ENCODE measurements at regions not wholly inside any gene's neighbourhood (a gene's known extent, or its start where the extent isn't known, plus 50 kb on each side); places are given as distances from the start of the nearest gene placed in this dataset.
"Not testable (repeated sequence)": the region's sequence is repeated elsewhere in the genome, so short reads cannot be mapped to it uniquely, and the experiment has no call there.

DNA sequence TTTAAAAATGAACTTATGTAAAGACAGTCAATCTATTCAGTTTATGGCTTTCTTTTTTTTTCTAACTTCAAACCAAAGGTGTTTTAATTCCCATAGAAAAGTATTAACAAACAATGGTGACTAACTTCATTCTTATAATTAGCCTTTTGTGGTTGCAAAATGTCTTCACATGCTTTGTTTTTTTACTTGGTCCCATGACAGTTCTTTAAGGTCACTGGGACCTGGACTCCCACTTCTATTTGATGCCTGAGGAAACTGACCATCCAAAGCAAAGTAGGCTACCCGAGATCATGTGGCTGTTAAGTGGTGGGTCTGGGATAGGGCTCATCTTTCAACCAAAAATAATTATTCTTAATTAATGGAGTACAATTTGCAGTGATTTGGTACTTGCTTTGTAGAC is 74.6 kb upstream of the CDC42EP3 start:
- TF ChIP-seq, protein P1, sequence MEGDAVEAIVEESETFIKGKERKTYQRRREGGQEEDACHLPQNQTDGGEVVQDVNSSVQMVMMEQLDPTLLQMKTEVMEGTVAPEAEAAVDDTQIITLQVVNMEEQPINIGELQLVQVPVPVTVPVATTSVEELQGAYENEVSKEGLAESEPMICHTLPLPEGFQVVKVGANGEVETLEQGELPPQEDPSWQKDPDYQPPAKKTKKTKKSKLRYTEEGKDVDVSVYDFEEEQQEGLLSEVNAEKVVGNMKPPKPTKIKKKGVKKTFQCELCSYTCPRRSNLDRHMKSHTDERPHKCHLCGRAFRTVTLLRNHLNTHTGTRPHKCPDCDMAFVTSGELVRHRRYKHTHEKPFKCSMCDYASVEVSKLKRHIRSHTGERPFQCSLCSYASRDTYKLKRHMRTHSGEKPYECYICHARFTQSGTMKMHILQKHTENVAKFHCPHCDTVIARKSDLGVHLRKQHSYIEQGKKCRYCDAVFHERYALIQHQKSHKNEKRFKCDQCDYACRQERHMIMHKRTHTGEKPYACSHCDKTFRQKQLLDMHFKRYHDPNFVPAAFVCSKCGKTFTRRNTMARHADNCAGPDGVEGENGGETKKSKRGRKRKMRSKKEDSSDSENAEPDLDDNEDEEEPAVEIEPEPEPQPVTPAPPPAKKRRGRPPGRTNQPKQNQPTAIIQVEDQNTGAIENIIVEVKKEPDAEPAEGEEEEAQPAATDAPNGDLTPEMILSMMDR (IDR thresholded peaks at IDR 0.05; ENCODE audit: insufficient read depth, low read depth, low read length) = not testable (repeated sequence)
- not testable (repeated sequence) for TF ChIP-seq EZH2 (IDR thresholded peaks at IDR 0.05; ENCODE audit: insufficient read depth, low read length)
